RWPE2 (cell line): ENCODE measurements at regions not wholly inside any gene's neighbourhood (a gene's known extent, or its start where the extent isn't known, plus 50 kb on each side); places are given as distances from the start of the nearest gene placed in this dataset.
"Not testable (repeated sequence)": the region's sequence is repeated elsewhere in the genome, so short reads cannot be mapped to it uniquely, and the experiment has no call there.

Experiments used
- ATAC-seq: fragments of 200-7000 bp; cut with Tn5 transposase; 3 replicates; pipeline ENCODE4 v1.9.1; 2021; ENCODE audit warnings: low read depth
- DNase-seq: peaks from one replicate; pipeline ENCODE4 v3.0.0-alpha.2; 2020; ENCODE audit warnings: low spot score
- H3K27ac ChIP-seq: fragments of 450-650 bp; 2 replicates; pipeline ENCODE4 v1.5.1; 2017; ENCODE audit warnings: mild to moderate bottlenecking; ENCODE audit not compliant: poor library complexity, severe bottlenecking
- H3K27me3 ChIP-seq: fragments of 250-450 bp; sonication (Bioruptor Pico); 2 replicates; pipeline ENCODE4 v1.5.1; 2021; ENCODE audit warnings: mild to moderate bottlenecking, moderate library complexity; ENCODE audit not compliant: insufficient read depth, poor library complexity, severe bottlenecking
- H3K36me3 ChIP-seq: fragments of 250-450 bp; sonication (Bioruptor Pico); 2 replicates; pipeline ENCODE4 v1.5.1; 2020; ENCODE audit warnings: low read depth, mild to moderate bottlenecking, moderate library complexity
- H3K4me1 ChIP-seq: fragments of 250-450 bp; sonication (Bioruptor Pico); 2 replicates; pipeline ENCODE4 v1.5.1; 2021; ENCODE audit warnings: mild to moderate bottlenecking, moderate library complexity; ENCODE audit not compliant: insufficient read depth, poor library complexity, severe bottlenecking
- H3K4me3 ChIP-seq: fragments of 250-450 bp; sonication (Bioruptor Pico); 2 replicates; pipeline ENCODE4 v1.5.1; 2021; ENCODE audit warnings: mild to moderate bottlenecking, moderate library complexity; ENCODE audit not compliant: severe bottlenecking
- H3K9me3 ChIP-seq: fragments of 250-450 bp; sonication (Bioruptor Pico); 2 replicates; pipeline ENCODE4 v1.5.1; 2021; ENCODE audit warnings: mild to moderate bottlenecking, moderate library complexity; ENCODE audit not compliant: severe bottlenecking
- TF ChIP-seq, protein P1 (sequence below): fragments of 450-650 bp; IDR thresholded peaks from one replicate; pipeline ENCODE4 v1.5.1; 2017; ENCODE audit warnings: mild to moderate bottlenecking, moderate library complexity; ENCODE audit not compliant: poor library complexity, severe bottlenecking

DNA sequence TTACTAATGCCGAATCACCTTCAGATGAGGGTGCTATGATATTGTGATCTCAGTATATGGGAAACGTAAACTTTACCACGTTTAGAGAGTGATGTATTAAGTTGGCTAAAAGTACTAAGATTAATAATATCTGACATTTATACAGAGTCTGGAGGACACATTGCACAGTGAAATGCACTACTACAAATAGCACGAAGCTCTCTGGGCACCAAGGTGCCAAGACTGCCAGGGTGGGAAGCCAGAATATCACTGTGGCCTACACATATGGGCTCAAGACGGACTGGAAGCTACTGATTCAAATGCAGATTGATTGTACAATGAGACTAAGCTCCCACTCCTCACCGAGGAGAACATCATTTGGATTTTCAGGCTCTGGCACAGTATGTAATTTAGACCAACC lies 113.3 kb upstream of the LIPC start:
- Histone ChIP-seq H3K9me3 (no peaks in the 10 kb centered on the region), H3K4me1 (no peaks in the 10 kb centered on the region), H3K4me3 (no peak overlapping the region), H3K27me3 (no peaks in the 10 kb centered on the region), H3K27ac (no peak overlapping the region), H3K36me3 (no peaks in the 10 kb centered on the region)
- TF ChIP-seq, protein P1, sequence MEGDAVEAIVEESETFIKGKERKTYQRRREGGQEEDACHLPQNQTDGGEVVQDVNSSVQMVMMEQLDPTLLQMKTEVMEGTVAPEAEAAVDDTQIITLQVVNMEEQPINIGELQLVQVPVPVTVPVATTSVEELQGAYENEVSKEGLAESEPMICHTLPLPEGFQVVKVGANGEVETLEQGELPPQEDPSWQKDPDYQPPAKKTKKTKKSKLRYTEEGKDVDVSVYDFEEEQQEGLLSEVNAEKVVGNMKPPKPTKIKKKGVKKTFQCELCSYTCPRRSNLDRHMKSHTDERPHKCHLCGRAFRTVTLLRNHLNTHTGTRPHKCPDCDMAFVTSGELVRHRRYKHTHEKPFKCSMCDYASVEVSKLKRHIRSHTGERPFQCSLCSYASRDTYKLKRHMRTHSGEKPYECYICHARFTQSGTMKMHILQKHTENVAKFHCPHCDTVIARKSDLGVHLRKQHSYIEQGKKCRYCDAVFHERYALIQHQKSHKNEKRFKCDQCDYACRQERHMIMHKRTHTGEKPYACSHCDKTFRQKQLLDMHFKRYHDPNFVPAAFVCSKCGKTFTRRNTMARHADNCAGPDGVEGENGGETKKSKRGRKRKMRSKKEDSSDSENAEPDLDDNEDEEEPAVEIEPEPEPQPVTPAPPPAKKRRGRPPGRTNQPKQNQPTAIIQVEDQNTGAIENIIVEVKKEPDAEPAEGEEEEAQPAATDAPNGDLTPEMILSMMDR = no peak
- DNase-seq = no peak
- ATAC-seq = no peak

- TF ChIP-seq, protein P1 = no peak
- Histone ChIP-seq H3K27me3 (no peaks in the 10 kb centered on the region), H3K4me3 (no peak overlapping the region), H3K4me1 (no peaks in the 10 kb centered on the region), H3K9me3 (no peaks in the 10 kb centered on the region), H3K36me3 (no peaks in the 10 kb centered on the region), H3K27ac (no peak overlapping the region)
- DNase-seq (no peak), ATAC-seq (no peak)
Measured at GRCh38 chr15:58321034-58321433, 110.8 kb upstream of the LIPC start.

DNA sequence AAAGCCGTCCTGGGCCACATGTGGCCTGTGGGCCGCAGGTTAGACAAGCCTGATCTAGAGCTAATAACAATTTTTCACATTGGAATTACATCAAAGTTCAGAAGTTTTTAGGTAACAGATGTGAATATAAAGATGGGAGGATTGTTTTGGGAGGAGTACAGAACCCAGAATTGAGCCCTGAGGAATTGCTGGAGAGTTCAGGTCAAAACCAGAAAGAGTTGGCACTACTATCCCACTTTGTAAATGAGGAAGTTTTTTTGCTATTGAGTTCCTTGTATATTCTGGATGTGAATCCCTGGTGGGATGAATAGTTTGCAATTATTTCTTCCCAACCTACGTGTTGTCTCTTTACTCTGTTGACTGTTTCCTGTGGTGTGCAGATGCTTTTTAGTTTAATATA lies 109.5 kb upstream of the LIPC start:
- Histone ChIP-seq H3K27me3 (no peaks in the 10 kb centered on the region), H3K4me3 (no peak overlapping the region), H3K4me1 (no peaks in the 10 kb centered on the region), H3K27ac (no peak overlapping the region), H3K36me3 (no peaks in the 10 kb centered on the region), H3K9me3 (no peaks in the 10 kb centered on the region)
- no peak for ATAC-seq
- no peak for DNase-seq
- TF ChIP-seq, protein P1 = no peak

GRCh38 chr15:58323321-58323720 lies 108.5 kb upstream of the LIPC start:
- not testable (repeated sequence) for H3K27me3 ChIP-seq, H3K9me3 ChIP-seq, H3K4me1 ChIP-seq, ATAC-seq, H3K36me3 ChIP-seq, DNase-seq, H3K4me3 ChIP-seq, H3K27ac ChIP-seq

GRCh38 chr15:58324533-58324932 lies 107.3 kb upstream of the LIPC start:
- no peaks in the 10 kb centered on the region for H3K27me3 ChIP-seq
- ATAC-seq (no peak), DNase-seq (no peak)
- H3K4me3 ChIP-seq = no peak overlapping the region
- no peaks in the 10 kb centered on the region for H3K36me3 ChIP-seq
- peaks cover under 1% of the 10 kb centered on the region for H3K4me1 ChIP-seq
- H3K9me3 ChIP-seq = peaks cover 2% of the 10 kb centered on the region
- TF ChIP-seq, protein P1 = no peak
- H3K27ac ChIP-seq = no peak overlapping the region

DNA sequence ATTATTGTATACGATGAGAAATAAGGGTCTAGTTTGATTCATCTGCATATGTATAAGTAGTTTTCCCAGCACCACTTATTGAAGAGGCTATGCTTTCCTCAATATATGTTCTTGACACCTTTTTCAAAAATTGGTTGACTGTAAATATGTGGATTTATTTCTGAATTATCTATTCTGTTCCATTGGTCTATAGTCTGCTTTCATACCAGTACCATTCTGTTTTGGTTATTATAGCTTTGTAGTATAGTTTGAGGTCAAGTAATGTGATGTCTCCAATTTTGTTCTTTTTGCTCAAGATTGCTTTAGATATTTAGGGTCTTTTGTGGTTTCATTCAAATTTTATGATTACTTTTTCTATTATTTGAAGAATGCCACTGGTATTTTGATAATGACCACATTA lies 103.8 kb upstream of the LIPC start:
- Histone ChIP-seq H3K27me3 (no peaks in the 10 kb centered on the region), H3K4me3 (no peak overlapping the region), H3K9me3 (peaks cover 2% of the 10 kb centered on the region), H3K36me3 (no peaks in the 10 kb centered on the region), H3K4me1 (peaks cover 33% of the 10 kb centered on the region), H3K27ac (no peak overlapping the region)
- TF ChIP-seq, protein P1 = no peak
- no peak for ATAC-seq
- DNase-seq = no peak
